ENCODE measurements at regions not wholly inside any gene's neighbourhood (a gene's known extent, or its start where the extent isn't known, plus 50 kb on each side); places are given as distances from the start of the nearest gene placed in this dataset.
"Not testable (repeated sequence)": the region's sequence is repeated elsewhere in the genome, so short reads cannot be mapped to it uniquely, and the experiment has no call there.

GRCh38 chr1:213474054-213474453 is 423.0 kb downstream of the RPS6KC1 start:
- no peak for DNase-seq (ENCODE audit: low read depth)

- DNase-seq (ENCODE audit: low read depth): no peak
These were observed 430.4 kb downstream of the RPS6KC1 start for GRCh38 chr1:213481395-213481794.

- no peak for DNase-seq (ENCODE audit: low read depth)
These were observed 433.3 kb downstream of the RPS6KC1 start for GRCh38 chr1:213484333-213484732.

- DNase-seq (ENCODE audit: low read depth): no peak
These were observed 433.7 kb downstream of the RPS6KC1 start for GRCh38 chr1:213484758-213485157.

- DNase-seq (ENCODE audit: low read depth): no peak
These were observed 435.4 kb downstream of the RPS6KC1 start for GRCh38 chr1:213486488-213486887.

GRCh38 chr1:213491468-213491867 is 440.4 kb downstream of the RPS6KC1 start:
- DNase-seq (ENCODE audit: low read depth): no peak

- DNase-seq (ENCODE audit: low read depth): no peak
These were observed 441.4 kb downstream of the RPS6KC1 start for GRCh38 chr1:213492161-213493041.

- no peak for DNase-seq (ENCODE audit: low read depth)
These were observed 448.4 kb downstream of the RPS6KC1 start for GRCh38 chr1:213499444-213499843.

- no peak for DNase-seq (ENCODE audit: low read depth)
These were observed 456.6 kb downstream of the RPS6KC1 start for GRCh38 chr1:213507472-213508223.

- DNase-seq (ENCODE audit: low read depth): no peak
These were observed 460.1 kb downstream of the RPS6KC1 start for GRCh38 chr1:213511173-213511572.

GRCh38 chr1:213512316-213512715 is 461.3 kb downstream of the RPS6KC1 start:
- no peak for DNase-seq (ENCODE audit: low read depth)

- no peak for DNase-seq (ENCODE audit: low read depth)
These were observed 462.0 kb downstream of the RPS6KC1 start for GRCh38 chr1:213513006-213513405.

- DNase-seq (ENCODE audit: low read depth): not testable (repeated sequence)
These were observed 463.6 kb downstream of the RPS6KC1 start for GRCh38 chr1:213514408-213515179.

GRCh38 chr1:213519098-213519497 is 468.1 kb downstream of the RPS6KC1 start:
- no peak for DNase-seq (ENCODE audit: low read depth)

- no peak for DNase-seq (ENCODE audit: low read depth)
These were observed 466.6 kb upstream of the PROX1 start for GRCh38 chr1:213521206-213521605.

- DNase-seq (ENCODE audit: low read depth): no peak
These were observed 463.9 kb upstream of the PROX1 start for GRCh38 chr1:213523781-213524398.

- DNase-seq (ENCODE audit: low read depth): no peak
These were observed 461.5 kb upstream of the PROX1 start for GRCh38 chr1:213526306-213526705.

GRCh38 chr1:213530611-213531320 is 457.0 kb upstream of the PROX1 start:
- DNase-seq (ENCODE audit: low read depth): no peak

GRCh38 chr1:213531369-213532310 is 456.1 kb upstream of the PROX1 start:
- no peak for DNase-seq (ENCODE audit: low read depth)

GRCh38 chr1:213533125-213533524 is 454.6 kb upstream of the PROX1 start:
- DNase-seq (ENCODE audit: low read depth): no peak
